SU-DHL-6 (cell line): ENCODE measurements at regions not wholly inside any gene's neighbourhood (a gene's known extent, or its start where the extent isn't known, plus 50 kb on each side); places are given as distances from the start of the nearest gene placed in this dataset.

Experiments used
- CTCF ChIP-seq: fragments of 200-600 bp; sonication (generic); IDR thresholded peaks from one replicate; pipeline ENCODE4 v1.5.1; 2017; ENCODE audit warnings: antibody characterized with exemption, mild to moderate bottlenecking, low read length, moderate library complexity; ENCODE audit not compliant: insufficient read depth, poor library complexity, severe bottlenecking
- EZH2phosphoT487 ChIP-seq: fragments of 200-600 bp; sonication (generic), shearing (Covaris generic); conservative IDR thresholded peaks from 2 replicates; pipeline ENCODE4 v1.6.1; 2018; ENCODE audit warnings: mild to moderate bottlenecking, antibody characterized with exemption, low read length, moderate library complexity, mixed read lengths

GRCh38 chr2:182634386-182634785 is 81.7 kb upstream of the DNAJC10 start:
- TF ChIP-seq CTCF (no peak), EZH2phosphoT487 (no peak)
